AG04449 (cell line): ENCODE measurements at regions not wholly inside any gene's neighbourhood (a gene's known extent, or its start where the extent isn't known, plus 50 kb on each side); places are given as distances from the start of the nearest gene placed in this dataset.
"Not testable (repeated sequence)": the region's sequence is repeated elsewhere in the genome, so short reads cannot be mapped to it uniquely, and the experiment has no call there.

ENCODE experiments used
- CTCF ChIA-PET: fragments of 350-600 bp; formaldehyde crosslinking; extraction: SDS; loops from one replicate; lab custom pipeline; 2021; ENCODE audit warnings: antibody characterized with exemption; lab: Yijun Ruan, JAX
- POLR2A ChIA-PET: fragments of 400-600, 350-600 bp; formaldehyde crosslinking; extraction: SDS; loops from one replicate; lab custom pipeline; 2020; ENCODE audit warnings: antibody characterized with exemption, inconsistent platforms; lab: Yijun Ruan, JAX
- DNase-seq: peaks from one replicate; pipeline ENCODE4 v3.0.0-alpha.2; 2010; ENCODE audit warnings: low read depth, low spot score
- H3K4me3 ChIP-seq: 2 replicates; pipeline ENCODE4 v1.5.1; 2011; ENCODE audit warnings: low read depth, mild to moderate bottlenecking, control low read depth, low read length
- TF ChIP-seq, protein P1 (sequence below): IDR thresholded peaks from one replicate; pipeline ENCODE4 v1.5.1; 2011; ENCODE audit warnings: mild to moderate bottlenecking, moderate library complexity, low read length, control low read depth, inconsistent platforms; ENCODE audit not compliant: insufficient read depth; ENCODE audit errors: missing control alignments

DNA sequence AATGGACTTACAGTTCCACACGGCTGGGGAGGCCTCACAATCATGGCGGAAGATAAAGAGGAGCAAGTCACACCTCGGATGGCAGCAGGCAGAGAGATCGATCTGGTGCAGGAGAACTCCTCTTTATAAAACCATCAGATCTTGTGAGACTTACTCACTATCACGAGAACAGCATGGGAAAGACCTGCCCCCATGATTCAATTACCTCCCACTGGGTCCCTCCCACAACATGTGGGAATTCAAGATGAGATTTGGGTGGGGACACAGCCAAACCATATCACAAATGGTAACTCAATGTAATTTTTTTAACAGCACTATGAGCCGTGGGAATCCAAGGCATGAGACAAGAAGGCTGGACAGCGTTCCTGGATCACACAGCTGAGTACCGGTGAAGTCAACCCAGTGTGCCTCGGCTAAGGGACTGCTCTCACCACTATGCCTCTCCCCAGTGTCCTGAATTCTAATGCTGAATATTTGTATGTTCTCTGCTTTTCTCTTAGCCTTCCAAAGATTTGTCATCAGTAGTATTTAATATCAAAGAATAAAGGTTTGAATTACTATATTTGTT lies 84.3 kb downstream of the IRS2 start:
- POLR2A ChIA-PET, CTCF ChIA-PET, DNase-seq, H3K4me3 ChIP-seq: not testable (repeated sequence)

DNA sequence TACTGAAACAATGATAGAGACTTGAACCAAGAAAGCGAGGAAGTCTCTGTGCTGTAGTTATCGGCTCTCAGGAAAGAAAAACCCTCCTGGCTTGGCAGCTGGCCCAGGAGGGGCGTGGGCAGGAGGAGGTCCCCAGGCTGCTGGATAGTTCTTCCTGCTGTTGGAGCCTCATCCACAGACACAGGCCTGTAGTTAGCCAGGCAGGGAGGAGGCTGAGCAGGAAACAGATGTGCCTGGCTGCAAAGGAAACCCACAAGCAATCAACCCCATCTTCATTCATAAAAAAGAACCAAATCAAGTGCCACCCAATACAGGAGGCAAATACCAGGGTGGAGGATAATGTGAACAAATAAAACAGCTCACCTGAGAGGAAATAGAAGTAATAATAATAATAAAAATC lies 86.2 kb downstream of the IRS2 start:
- CTCF ChIA-PET, result no interaction called here
- H3K4me3 ChIP-seq, result no peak overlapping the region
- TF ChIP-seq, protein P1, sequence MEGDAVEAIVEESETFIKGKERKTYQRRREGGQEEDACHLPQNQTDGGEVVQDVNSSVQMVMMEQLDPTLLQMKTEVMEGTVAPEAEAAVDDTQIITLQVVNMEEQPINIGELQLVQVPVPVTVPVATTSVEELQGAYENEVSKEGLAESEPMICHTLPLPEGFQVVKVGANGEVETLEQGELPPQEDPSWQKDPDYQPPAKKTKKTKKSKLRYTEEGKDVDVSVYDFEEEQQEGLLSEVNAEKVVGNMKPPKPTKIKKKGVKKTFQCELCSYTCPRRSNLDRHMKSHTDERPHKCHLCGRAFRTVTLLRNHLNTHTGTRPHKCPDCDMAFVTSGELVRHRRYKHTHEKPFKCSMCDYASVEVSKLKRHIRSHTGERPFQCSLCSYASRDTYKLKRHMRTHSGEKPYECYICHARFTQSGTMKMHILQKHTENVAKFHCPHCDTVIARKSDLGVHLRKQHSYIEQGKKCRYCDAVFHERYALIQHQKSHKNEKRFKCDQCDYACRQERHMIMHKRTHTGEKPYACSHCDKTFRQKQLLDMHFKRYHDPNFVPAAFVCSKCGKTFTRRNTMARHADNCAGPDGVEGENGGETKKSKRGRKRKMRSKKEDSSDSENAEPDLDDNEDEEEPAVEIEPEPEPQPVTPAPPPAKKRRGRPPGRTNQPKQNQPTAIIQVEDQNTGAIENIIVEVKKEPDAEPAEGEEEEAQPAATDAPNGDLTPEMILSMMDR, result no peak
- POLR2A ChIA-PET, result no interaction called here
- no peak for DNase-seq

DNA sequence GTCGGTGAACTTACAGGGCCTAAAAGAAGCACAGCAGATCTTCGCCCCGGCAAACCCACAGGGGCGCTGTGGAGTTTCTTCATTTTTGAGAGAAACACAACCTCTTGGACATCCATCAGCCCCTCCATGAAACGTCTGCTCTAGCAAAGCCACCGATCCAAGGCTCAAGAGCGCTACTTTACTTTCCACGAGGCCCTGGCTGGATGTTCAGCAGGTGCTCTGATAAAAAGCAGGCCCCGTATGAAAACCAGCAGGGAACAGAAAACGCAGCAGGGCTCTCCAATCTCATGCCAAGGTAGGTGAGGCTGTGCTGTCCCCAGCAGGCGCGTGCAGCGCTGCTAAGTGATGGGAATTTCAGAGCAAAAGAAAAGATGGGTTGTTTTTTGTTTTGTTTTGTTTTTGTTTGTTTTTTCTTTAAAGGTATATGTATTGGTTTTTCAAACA lies 86.7 kb downstream of the IRS2 start:
- H3K4me3 ChIP-seq, result no peak overlapping the region
- ChIA-PET CTCF (no interaction called here), POLR2A (no interaction called here)
- TF ChIP-seq, protein P1, result no peak
- no peak for DNase-seq

DNA sequence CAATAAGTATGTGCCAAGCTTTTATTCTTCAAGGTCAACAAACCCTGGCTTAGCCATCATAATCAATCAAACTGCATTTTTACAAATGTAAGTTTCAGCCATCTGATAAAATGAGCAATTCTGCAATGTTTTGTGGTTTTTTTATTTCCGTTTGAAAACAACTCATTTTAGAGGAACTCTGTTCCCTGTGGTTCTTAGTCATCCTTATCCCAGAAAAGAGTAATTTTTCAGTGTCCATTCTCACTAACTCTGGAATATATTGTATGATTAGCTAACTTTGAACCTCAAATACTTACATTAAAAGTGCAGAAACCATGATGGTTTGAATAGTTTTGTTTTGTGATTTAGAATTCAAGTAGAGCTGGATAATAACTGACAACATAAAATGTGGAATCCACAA lies 87.6 kb downstream of the IRS2 start:
- ChIA-PET CTCF (no interaction called here), POLR2A (no interaction called here)
- TF ChIP-seq, protein P1, result no peak
- no peak overlapping the region for H3K4me3 ChIP-seq
- DNase-seq, result peak; percentile 34

DNA sequence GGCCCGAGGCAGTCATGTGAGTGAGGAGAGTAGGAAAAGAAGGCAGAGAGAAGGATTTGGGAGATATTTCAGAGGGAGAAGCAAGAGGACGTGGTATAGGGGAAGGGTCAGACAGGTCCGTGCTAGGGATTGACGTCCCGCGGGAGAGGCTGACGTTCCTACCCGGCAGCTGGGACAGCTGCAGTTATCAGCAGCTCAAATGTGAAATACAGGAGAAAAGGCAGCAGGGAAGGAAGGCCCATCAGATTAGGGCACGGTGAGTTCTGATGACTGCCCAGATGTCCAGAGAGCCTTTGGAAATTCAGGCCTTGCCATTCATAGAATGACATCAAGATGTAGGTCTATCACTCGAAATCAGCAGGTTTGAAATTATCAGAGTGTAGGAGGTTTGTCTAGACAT lies 88.4 kb downstream of the IRS2 start:
- ChIA-PET CTCF (no interaction called here), POLR2A (no interaction called here)
- DNase-seq, result no peak
- TF ChIP-seq, protein P1, result no peak
- H3K4me3 ChIP-seq, result no peak overlapping the region

DNA sequence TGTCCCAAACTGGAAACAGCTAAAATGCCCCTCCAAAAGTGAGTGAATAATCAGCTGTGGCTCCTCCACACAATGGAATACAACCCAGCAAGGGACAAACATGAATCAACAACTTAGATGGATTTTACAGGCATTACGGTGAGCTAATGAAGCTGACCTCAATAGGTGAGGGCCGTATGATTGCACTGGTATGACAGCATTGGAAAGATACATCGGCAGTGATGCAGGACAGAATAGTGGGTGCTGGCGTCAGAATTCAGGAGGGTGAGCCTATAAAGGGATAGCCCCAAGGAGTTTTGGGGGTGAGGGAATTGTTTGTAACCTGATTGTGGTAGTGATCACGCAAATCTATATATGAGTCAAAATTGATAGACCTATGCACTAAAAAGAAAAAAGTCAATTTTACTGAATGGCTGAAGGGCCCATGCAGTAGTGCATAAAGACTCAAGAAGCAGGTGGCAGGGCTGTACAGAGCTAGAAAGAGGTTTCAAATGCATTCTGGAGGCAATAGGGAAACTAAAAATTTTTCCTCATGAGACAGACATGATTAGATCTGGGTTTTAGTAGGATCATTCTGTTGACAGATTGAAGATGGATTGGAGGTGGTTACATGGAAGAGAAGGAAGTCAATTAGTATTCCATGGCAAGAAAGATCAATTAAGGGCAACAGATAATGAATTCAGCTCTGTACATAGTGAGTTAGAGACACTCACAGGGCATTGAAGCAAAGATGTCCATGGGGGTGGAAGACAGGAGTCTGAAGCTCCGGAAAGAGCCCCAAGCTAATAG lies 90.8 kb downstream of the IRS2 start:
- H3K4me3 ChIP-seq, result no peak overlapping the region
- DNase-seq, result no peak
- TF ChIP-seq, protein P1, result no peak
- CTCF ChIA-PET, result no interaction called here
- POLR2A ChIA-PET, result no interaction called here
